GM12864 (cell line): ENCODE measurements at regions not wholly inside any gene's neighbourhood (a gene's known extent, or its start where the extent isn't known, plus 50 kb on each side); places are given as distances from the start of the nearest gene placed in this dataset.

Source experiments
- DNase-seq: peaks from one replicate; pipeline ENCODE4 v3.0.0-alpha.2; 2011; ENCODE audit warnings: low read depth
- H3K4me3 ChIP-seq: 2 replicates; pipeline ENCODE4 v1.5.1; 2011; ENCODE audit warnings: mild to moderate bottlenecking, low read depth, low read length, control low read depth
- CTCF ChIP-seq: IDR thresholded peaks from 2 replicates; pipeline ENCODE4 v1.5.1; 2011; ENCODE audit warnings: low read depth, mild to moderate bottlenecking, moderate library complexity, low read length, control low read depth, inconsistent platforms; ENCODE audit errors: missing control alignments

- no peak for TF ChIP-seq CTCF
- DNase-seq = no peak
- no peak overlapping the region for H3K4me3 ChIP-seq
Measured at GRCh38 chr2:118510807-118511206, 336.6 kb downstream of the EN1 start.

- H3K4me3 ChIP-seq = no peak overlapping the region
- no peak for TF ChIP-seq CTCF
- no peak for DNase-seq
Measured at GRCh38 chr2:118509319-118510004, 338.0 kb downstream of the EN1 start.

GRCh38 chr2:118508282-118508681 lies 339.2 kb downstream of the EN1 start:
- H3K4me3 ChIP-seq = no peak overlapping the region
- no peak for TF ChIP-seq CTCF
- DNase-seq = no peak

- TF ChIP-seq CTCF = no peak
- DNase-seq = no peak
- no peak overlapping the region for H3K4me3 ChIP-seq
Measured at GRCh38 chr2:118505436-118505835, 342.0 kb downstream of the EN1 start.

- H3K4me3 ChIP-seq = no peak overlapping the region
- DNase-seq = no peak
- no peak for TF ChIP-seq CTCF
Measured at GRCh38 chr2:118502106-118502505, 345.3 kb downstream of the EN1 start.

DNA sequence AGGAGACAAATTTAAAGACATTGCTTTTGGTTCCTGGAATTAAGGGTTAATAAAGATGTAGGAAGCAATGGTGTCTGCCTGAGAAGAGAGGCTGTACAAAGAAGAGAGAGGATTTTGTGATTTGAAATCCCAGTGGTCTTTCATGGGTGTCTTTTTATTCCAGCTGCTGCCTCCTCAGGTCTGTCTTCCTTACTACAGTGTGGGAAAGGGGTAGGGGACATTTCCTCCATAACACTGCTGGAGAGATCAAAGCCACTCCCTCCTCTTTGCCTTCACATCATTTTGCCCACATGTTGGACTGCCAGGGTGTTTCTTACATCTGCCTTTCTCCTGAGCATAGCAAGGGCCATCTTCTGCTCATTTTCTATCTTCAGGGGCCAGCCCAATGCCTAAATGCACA lies 348.5 kb downstream of the EN1 start:
- TF ChIP-seq CTCF = no peak
- DNase-seq = no peak
- H3K4me3 ChIP-seq = no peak overlapping the region
